ENCODE measurements at regions not wholly inside any gene's neighbourhood (a gene's known extent, or its start where the extent isn't known, plus 50 kb on each side); places are given as distances from the start of the nearest gene placed in this dataset.
"Not testable (repeated sequence)": the region's sequence is repeated elsewhere in the genome, so short reads cannot be mapped to it uniquely, and the experiment has no call there.

DNA sequence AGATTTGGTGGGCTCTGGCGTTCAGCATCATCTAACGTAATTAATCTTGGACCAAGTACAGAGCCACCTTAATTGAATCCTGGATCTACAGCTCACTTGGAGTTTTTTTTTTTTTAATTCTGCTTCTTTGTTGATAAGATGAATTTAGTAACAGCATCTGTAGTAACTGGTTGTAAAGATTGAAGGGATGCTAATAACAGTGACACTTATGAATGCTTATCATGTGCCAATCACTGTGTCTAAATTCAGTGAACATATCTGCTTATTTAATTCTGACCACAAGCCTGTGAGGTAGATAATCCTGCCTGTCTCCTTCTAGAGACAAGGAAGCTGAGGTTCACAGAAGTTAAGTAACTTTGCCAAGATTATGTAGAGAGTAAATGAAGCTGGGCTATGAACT is 408.0 kb downstream of the RWDD3 start:
- H3K4me1 ChIP-seq (ENCODE audit: control insufficient read depth in 3 of 3, insufficient read depth in 3 of 3, low read length in 3 of 3): no peaks in the 10 kb centered on the region
- H3K9ac ChIP-seq (ENCODE audit: low read depth in 1 of 3, low read length in 3 of 3): no peak overlapping the region
- H3K27ac ChIP-seq (ENCODE audit: low read depth, low read length): no peak overlapping the region
- H3K27me3 ChIP-seq (ENCODE audit: control insufficient read depth in 3 of 3, insufficient read depth in 3 of 3, low read length in 3 of 3): no peaks in the 10 kb centered on the region
- H3K9me3 ChIP-seq (ENCODE audit: control insufficient read depth in 3 of 3, low read length in 3 of 3): no peaks in the 10 kb centered on the region
- H3K4me3 ChIP-seq (ENCODE audit: low read length in 3 of 3): no peak overlapping the region
- H3K36me3 ChIP-seq (ENCODE audit: control insufficient read depth in 3 of 3, insufficient read depth in 3 of 3, low read length in 3 of 3): no peaks in the 10 kb centered on the region

DNA sequence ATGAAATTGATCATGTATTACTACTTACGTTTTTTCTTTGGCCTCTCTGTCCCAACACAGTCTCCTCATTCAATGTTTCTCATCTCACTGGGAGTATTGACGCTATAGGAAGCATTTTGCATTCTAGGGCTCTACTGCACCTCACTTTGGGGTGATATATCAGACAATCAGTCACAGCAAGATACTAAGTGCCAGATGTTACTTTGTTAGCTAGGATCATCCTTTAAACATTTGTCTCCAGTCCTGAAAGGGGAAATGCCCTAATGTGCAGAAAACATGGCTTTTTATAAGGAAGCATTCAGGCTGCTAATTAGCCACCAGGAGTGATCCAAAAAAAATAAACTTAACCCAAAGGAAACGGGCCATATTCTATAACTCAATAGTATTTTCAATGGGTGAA is 409.1 kb downstream of the RWDD3 start:
- Histone ChIP-seq H3K4me1 (ENCODE audit: control insufficient read depth in 3 of 3, insufficient read depth in 3 of 3, low read length in 3 of 3) (no peaks in the 10 kb centered on the region), H3K27me3 (ENCODE audit: control insufficient read depth in 3 of 3, insufficient read depth in 3 of 3, low read length in 3 of 3) (no peaks in the 10 kb centered on the region), H3K4me3 (ENCODE audit: low read length in 3 of 3) (no peak overlapping the region), H3K9me3 (ENCODE audit: control insufficient read depth in 3 of 3, low read length in 3 of 3) (no peaks in the 10 kb centered on the region), H3K9ac (ENCODE audit: low read depth in 1 of 3, low read length in 3 of 3) (no peak overlapping the region), H3K36me3 (ENCODE audit: control insufficient read depth in 3 of 3, insufficient read depth in 3 of 3, low read length in 3 of 3) (no peaks in the 10 kb centered on the region), H3K27ac (ENCODE audit: low read depth, low read length) (no peak overlapping the region)

DNA sequence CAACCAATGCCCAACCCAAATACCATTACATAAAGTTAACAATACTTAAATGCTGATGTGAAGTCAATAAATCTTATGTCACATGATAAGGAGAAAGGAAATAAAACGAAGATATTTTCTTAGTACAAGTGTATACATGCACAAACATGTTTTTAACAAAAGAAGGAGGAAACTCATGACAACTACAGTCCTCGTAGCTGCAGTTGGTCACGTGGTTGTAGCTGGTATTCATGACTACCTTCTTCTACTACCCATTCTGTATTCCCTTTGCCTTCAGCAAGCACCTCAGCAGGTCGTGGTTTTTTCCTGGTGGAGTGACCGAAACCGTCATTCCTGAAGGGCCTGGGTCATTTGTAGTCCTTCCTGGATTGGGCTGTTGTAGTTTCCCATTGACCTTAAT is 411.1 kb downstream of the RWDD3 start:
- H3K27ac ChIP-seq (ENCODE audit: low read depth, low read length); H3K9me3 ChIP-seq (ENCODE audit: control insufficient read depth in 3 of 3, low read length in 3 of 3); H3K4me1 ChIP-seq (ENCODE audit: control insufficient read depth in 3 of 3, insufficient read depth in 3 of 3, low read length in 3 of 3): not testable (repeated sequence)

DNA sequence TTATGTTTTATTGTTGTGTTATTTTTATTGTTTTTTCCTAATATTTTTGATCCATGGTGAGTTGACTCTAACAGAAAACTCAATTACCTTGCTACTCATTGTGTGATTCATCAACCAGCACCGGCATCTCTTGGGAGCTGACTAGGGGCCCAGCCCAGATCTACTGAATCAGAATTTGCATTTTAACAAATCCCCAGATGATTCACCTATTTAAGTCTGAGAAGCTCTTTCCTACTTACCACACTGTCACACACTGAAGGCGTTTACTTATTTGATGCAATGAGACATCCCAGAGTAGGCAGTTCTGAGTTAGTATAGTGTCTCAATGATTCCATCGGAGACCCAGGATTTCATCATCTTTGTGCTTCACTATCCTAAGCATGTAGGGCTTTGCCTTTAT is 416.6 kb downstream of the RWDD3 start:
- Histone ChIP-seq H3K36me3 (ENCODE audit: control insufficient read depth in 3 of 3, insufficient read depth in 3 of 3, low read length in 3 of 3) (no peaks in the 10 kb centered on the region), H3K9ac (ENCODE audit: low read depth in 1 of 3, low read length in 3 of 3) (no peak overlapping the region), H3K27me3 (ENCODE audit: control insufficient read depth in 3 of 3, insufficient read depth in 3 of 3, low read length in 3 of 3) (peaks cover 0 to 7% (median 0%) of the 10 kb centered on the region in 3 donors), H3K4me1 (ENCODE audit: control insufficient read depth in 3 of 3, insufficient read depth in 3 of 3, low read length in 3 of 3) (no peaks in the 10 kb centered on the region), H3K9me3 (ENCODE audit: control insufficient read depth in 3 of 3, low read length in 3 of 3) (no peaks in the 10 kb centered on the region), H3K4me3 (ENCODE audit: low read length in 3 of 3) (no peak overlapping the region), H3K27ac (ENCODE audit: low read depth, low read length) (no peak overlapping the region)

More for the DNA sequence above, 411.1 kb downstream of the RWDD3 start:
- H3K9ac ChIP-seq (ENCODE audit: low read depth in 1 of 3, low read length in 3 of 3); H3K27me3 ChIP-seq (ENCODE audit: control insufficient read depth in 3 of 3, insufficient read depth in 3 of 3, low read length in 3 of 3); H3K36me3 ChIP-seq (ENCODE audit: control insufficient read depth in 3 of 3, insufficient read depth in 3 of 3, low read length in 3 of 3); H3K4me3 ChIP-seq (ENCODE audit: low read length in 3 of 3): not testable (repeated sequence)

DNA sequence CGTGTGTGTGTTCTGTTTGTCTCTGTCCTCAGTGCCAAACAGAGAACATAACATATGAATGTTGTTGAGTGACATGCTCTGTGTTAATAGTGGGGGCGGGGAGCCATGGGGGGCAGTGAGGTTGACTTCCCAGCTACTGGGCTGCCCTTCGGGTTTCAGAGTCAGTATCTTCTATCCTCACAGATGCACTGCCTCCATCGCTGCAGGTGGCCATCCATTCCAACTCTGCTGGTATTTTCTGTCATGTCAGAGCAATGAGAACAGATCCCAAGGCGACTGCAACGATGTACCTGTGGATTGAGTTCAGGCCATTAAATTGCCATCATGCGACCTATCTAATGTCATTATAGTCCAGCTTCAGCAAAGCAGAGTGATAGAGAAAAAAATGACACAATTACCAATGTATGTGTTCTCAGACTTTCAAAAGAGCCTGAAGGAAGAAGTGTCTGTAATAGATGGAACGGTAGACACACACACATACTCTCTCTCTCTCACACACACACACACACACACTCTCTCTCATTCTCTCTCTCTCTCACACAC is 418.5 kb downstream of the RWDD3 start:
- no peak overlapping the region for H3K9ac ChIP-seq (ENCODE audit: low read depth in 1 of 3, low read length in 3 of 3)
- H3K4me1 ChIP-seq (ENCODE audit: control insufficient read depth in 3 of 3, insufficient read depth in 3 of 3, low read length in 3 of 3): no peaks in the 10 kb centered on the region
- H3K27ac ChIP-seq (ENCODE audit: low read depth, low read length): no peak overlapping the region
- H3K4me3 ChIP-seq (ENCODE audit: low read length in 3 of 3): no peak overlapping the region
- H3K36me3 ChIP-seq (ENCODE audit: control insufficient read depth in 3 of 3, insufficient read depth in 3 of 3, low read length in 3 of 3): no peaks in the 10 kb centered on the region
- peaks cover 0 to 7% (median 0%) of the 10 kb centered on the region in 3 donors for H3K27me3 ChIP-seq (ENCODE audit: control insufficient read depth in 3 of 3, insufficient read depth in 3 of 3, low read length in 3 of 3)
- no peaks in the 10 kb centered on the region for H3K9me3 ChIP-seq (ENCODE audit: control insufficient read depth in 3 of 3, low read length in 3 of 3)

DNA sequence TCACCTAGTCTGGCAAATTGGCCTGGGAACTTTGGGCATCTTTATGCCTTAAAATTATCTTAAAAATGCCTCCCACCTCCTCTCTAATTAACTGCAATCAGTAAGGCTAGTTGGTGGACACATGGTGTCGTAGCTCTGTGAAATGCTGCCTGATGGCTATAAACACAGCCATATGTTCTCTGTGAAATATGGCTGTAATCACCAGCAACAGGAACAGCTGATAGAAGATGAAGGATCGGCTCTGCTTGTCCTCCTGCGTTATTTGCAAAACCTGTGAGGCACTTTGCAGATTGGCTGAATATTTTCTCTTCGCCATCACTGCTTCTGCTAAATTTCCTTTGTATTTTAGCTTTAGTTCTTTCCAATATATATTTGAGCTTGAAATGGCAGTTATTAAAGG is 419.6 kb downstream of the RWDD3 start:
- Histone ChIP-seq H3K27ac (ENCODE audit: low read depth, low read length) (no peak overlapping the region), H3K9ac (ENCODE audit: low read depth in 1 of 3, low read length in 3 of 3) (no peak overlapping the region), H3K4me3 (ENCODE audit: low read length in 3 of 3) (no peak overlapping the region), H3K9me3 (ENCODE audit: control insufficient read depth in 3 of 3, low read length in 3 of 3) (no peaks in the 10 kb centered on the region), H3K36me3 (ENCODE audit: control insufficient read depth in 3 of 3, insufficient read depth in 3 of 3, low read length in 3 of 3) (no peaks in the 10 kb centered on the region), H3K4me1 (ENCODE audit: control insufficient read depth in 3 of 3, insufficient read depth in 3 of 3, low read length in 3 of 3) (no peaks in the 10 kb centered on the region), H3K27me3 (ENCODE audit: control insufficient read depth in 3 of 3, insufficient read depth in 3 of 3, low read length in 3 of 3) (peaks cover 0 to 7% (median 0%) of the 10 kb centered on the region in 3 donors)

DNA sequence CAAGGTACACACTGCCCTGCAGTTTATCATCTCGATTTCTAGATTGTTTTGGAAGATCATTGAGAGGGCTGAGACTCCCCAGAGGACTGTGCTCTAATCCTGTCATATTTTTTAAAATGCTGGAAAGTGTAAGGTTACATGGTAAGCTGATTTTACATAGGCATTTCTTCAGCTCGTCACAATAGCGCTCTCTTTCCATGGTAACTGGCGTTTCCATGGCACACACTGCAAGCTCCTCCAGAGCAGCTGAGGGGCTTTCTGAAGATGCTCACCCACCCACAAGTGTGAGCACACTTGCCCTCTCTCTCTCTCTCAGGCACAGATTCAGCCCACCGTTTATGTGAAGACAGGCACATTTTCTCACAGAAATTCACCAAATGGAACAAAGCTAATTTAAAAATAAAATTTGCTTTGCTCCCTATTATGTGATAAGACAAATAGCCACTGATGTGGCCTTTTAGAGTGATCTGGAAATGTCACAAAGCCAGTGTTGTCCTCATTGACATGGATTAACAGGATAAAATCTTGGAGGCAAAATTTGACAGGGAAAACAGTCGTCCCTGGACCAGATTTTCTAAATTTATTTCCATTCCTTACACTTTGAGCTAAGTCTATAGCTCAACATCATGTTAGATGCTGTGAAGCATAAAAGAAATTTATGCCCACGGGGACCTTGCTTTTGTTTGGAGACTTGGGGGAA is 421.5 kb downstream of the RWDD3 start:
- Histone ChIP-seq H3K4me1 (ENCODE audit: control insufficient read depth in 3 of 3, insufficient read depth in 3 of 3, low read length in 3 of 3) (no peaks in the 10 kb centered on the region), H3K9me3 (ENCODE audit: control insufficient read depth in 3 of 3, low read length in 3 of 3) (no peaks in the 10 kb centered on the region), H3K9ac (ENCODE audit: low read depth in 1 of 3, low read length in 3 of 3) (no peak overlapping the region), H3K4me3 (ENCODE audit: low read length in 3 of 3) (no peak overlapping the region), H3K27ac (ENCODE audit: low read depth, low read length) (no peak overlapping the region), H3K27me3 (ENCODE audit: control insufficient read depth in 3 of 3, insufficient read depth in 3 of 3, low read length in 3 of 3) (peaks cover 0 to 7% (median 0%) of the 10 kb centered on the region in 3 donors), H3K36me3 (ENCODE audit: control insufficient read depth in 3 of 3, insufficient read depth in 3 of 3, low read length in 3 of 3) (no peaks in the 10 kb centered on the region)

DNA sequence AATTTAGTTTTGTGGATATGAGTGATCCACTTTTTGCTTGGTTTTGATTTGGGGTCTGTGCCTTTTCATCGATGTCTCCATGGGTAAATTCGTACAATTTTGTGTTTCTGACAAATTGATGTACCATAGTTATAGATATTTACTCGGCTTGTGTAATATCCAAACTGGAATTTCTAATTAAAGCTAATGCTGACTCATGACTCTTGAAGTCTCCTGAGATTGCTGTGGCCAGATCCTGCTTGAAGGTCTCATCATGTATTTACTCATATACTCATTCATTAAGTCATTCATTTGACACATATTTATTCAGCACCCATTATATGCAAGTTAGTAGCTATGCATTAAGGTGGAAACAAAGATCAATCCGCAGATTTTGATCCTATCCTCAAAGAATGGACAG is 423.2 kb downstream of the RWDD3 start:
- Histone ChIP-seq H3K9me3 (ENCODE audit: control insufficient read depth in 3 of 3, low read length in 3 of 3) (no peaks in the 10 kb centered on the region), H3K4me1 (ENCODE audit: control insufficient read depth in 3 of 3, insufficient read depth in 3 of 3, low read length in 3 of 3) (no peaks in the 10 kb centered on the region), H3K27me3 (ENCODE audit: control insufficient read depth in 3 of 3, insufficient read depth in 3 of 3, low read length in 3 of 3) (peaks cover 0 to 7% (median 0%) of the 10 kb centered on the region in 3 donors), H3K27ac (ENCODE audit: low read depth, low read length) (no peak overlapping the region), H3K9ac (ENCODE audit: low read depth in 1 of 3, low read length in 3 of 3) (no peak overlapping the region), H3K36me3 (ENCODE audit: control insufficient read depth in 3 of 3, insufficient read depth in 3 of 3, low read length in 3 of 3) (no peaks in the 10 kb centered on the region), H3K4me3 (ENCODE audit: low read length in 3 of 3) (no peak overlapping the region)

DNA sequence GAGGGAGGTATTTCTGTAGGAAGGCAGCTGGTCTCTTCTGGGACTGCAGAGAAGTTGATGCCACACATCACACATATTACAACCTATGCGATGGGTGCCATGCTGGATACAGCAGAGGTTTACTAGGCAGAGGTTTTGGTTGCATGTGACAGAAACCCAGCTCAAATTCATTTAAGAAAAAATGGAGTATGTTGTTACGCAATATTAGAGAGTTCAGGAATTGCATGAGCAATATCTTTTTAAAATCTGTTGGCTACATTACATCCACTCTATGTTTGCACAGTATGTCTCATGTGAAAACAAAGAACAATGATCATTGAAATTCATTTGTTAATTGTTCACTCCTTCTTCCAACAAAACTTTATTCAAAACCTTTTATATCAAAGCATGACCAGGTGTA is 425.2 kb downstream of the RWDD3 start:
- Histone ChIP-seq H3K36me3 (ENCODE audit: control insufficient read depth in 3 of 3, insufficient read depth in 3 of 3, low read length in 3 of 3) (no peaks in the 10 kb centered on the region), H3K4me3 (ENCODE audit: low read length in 3 of 3) (no peak overlapping the region), H3K9ac (ENCODE audit: low read depth in 1 of 3, low read length in 3 of 3) (no peak overlapping the region), H3K9me3 (ENCODE audit: control insufficient read depth in 3 of 3, low read length in 3 of 3) (peaks cover 0 to 3% (median 3%) of the 10 kb centered on the region in 3 donors), H3K4me1 (ENCODE audit: control insufficient read depth in 3 of 3, insufficient read depth in 3 of 3, low read length in 3 of 3) (no peaks in the 10 kb centered on the region), H3K27me3 (ENCODE audit: control insufficient read depth in 3 of 3, insufficient read depth in 3 of 3, low read length in 3 of 3) (peaks cover 0 to 7% (median 0%) of the 10 kb centered on the region in 3 donors), H3K27ac (ENCODE audit: low read depth, low read length) (no peak overlapping the region)

DNA sequence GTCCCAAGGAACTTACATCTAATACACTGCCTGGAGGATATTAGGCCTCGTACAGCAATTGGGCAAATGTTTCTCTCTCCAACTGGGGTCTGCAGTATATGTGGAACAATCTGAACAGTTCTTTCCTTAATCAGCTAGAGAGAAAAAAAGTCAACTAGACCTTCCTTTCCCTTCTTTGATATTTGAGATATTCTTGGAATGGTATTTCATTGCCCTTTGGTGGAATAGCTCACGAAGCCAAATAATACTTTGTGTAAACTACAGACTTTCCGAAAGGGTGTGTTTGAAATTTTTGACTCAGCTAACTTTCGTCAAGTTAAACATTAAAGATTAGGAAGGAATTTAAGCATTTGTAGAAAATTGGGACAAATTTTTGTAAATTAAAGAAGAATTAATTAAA is 425.6 kb downstream of the RWDD3 start:
- Histone ChIP-seq H3K36me3 (ENCODE audit: control insufficient read depth in 3 of 3, insufficient read depth in 3 of 3, low read length in 3 of 3) (no peaks in the 10 kb centered on the region), H3K27ac (ENCODE audit: low read depth, low read length) (no peak overlapping the region), H3K4me1 (ENCODE audit: control insufficient read depth in 3 of 3, insufficient read depth in 3 of 3, low read length in 3 of 3) (no peaks in the 10 kb centered on the region)

More for the DNA sequence above, 425.6 kb downstream of the RWDD3 start:
- Histone ChIP-seq H3K9ac (ENCODE audit: low read depth in 1 of 3, low read length in 3 of 3) (no peak overlapping the region), H3K9me3 (ENCODE audit: control insufficient read depth in 3 of 3, low read length in 3 of 3) (peaks cover 0 to 3% (median 3%) of the 10 kb centered on the region in 3 donors), H3K27me3 (ENCODE audit: control insufficient read depth in 3 of 3, insufficient read depth in 3 of 3, low read length in 3 of 3) (peaks cover 0 to 3% (median 0%) of the 10 kb centered on the region in 3 donors), H3K4me3 (ENCODE audit: low read length in 3 of 3) (no peak overlapping the region)
